ENCODE measurements at regions not wholly inside any gene's neighbourhood (a gene's known extent, or its start where the extent isn't known, plus 50 kb on each side); places are given as distances from the start of the nearest gene placed in this dataset.

- H4K20me1 ChIP-seq (ENCODE audit: insufficient read depth, low read length): no peaks in the 10 kb centered on the region
- no peak overlapping the region for H3K4me3 ChIP-seq (ENCODE audit: low read depth, low read length, poor library complexity, severe bottlenecking)
- H3K4me1 ChIP-seq (ENCODE audit: insufficient read depth, low read length, poor library complexity, severe bottlenecking): peaks cover 28% of the 10 kb centered on the region
- intact Hi-C loops (cut with micrococcal nuclease; ENCODE audit: unreplicated experiment): no loop called here
- no peak overlapping the region for H3K4me2 ChIP-seq (ENCODE audit: low read length)
- TF ChIP-seq EZH2phosphoT487 (IDR thresholded peaks at IDR 0.05; ENCODE audit: borderline replicate concordance, low read depth, low read length) (no peak), CTCF (conservative IDR thresholded peaks at IDR 0.05; ENCODE audit: low read length) (no peak)
- no peaks in the 10 kb centered on the region for H3K9me2 ChIP-seq (ENCODE audit: insufficient read depth, low read length)
- no peak for DNase-seq (ENCODE audit: low spot score)
- H3K36me3 ChIP-seq (ENCODE audit: insufficient read depth, low read length): no peaks in the 10 kb centered on the region; the same call in 1 of the 2 replicates
- H3K79me2 ChIP-seq (ENCODE audit: insufficient read depth, low read depth, low read length): no peaks in the 10 kb centered on the region
- peak overlapping the region; percentile 79; the same call in 1 of the 2 replicates for H2AFZ ChIP-seq (ENCODE audit: low read length)
- ChIA-PET CTCF (ENCODE audit: unreplicated experiment) (interaction anchor here (1.0 kb wide), 1 partner anchor 12 kb away, joined by 3 read pairs; no protein-coding TSS in a partner anchor), POLR2A (interaction anchor here (0.6 to 4.9 kb wide), 6 partner anchors 12 to 990 kb away, joined by 3 to 30 read pairs (median 4); no protein-coding TSS in a partner anchor)
- peak overlapping the region; percentile 61 for H3K27ac ChIP-seq (ENCODE audit: low read depth, low read length, poor library complexity, severe bottlenecking)
- BruUV-seq (replicated peaks): no TSS peak
- peaks cover 15% of the 10 kb centered on the region; the same call in 1 of the 2 replicates for H3K9me3 ChIP-seq (ENCODE audit: low read length)
Observed at GRCh38 chr6:14350210-14350609, 232.6 kb downstream of the CD83 start.

GRCh38 chr6:14353281-14353680 lies 235.7 kb downstream of the CD83 start:
- TF ChIP-seq CTCF (conservative IDR thresholded peaks at IDR 0.05; ENCODE audit: low read length) (no peak), EZH2phosphoT487 (IDR thresholded peaks at IDR 0.05; ENCODE audit: borderline replicate concordance, low read depth, low read length) (no peak)
- CTCF ChIA-PET (ENCODE audit: unreplicated experiment): no interaction called here
- H3K36me3 ChIP-seq (ENCODE audit: insufficient read depth, low read length): no peaks in the 10 kb centered on the region; the same call in 1 of the 2 replicates
- POLR2A ChIA-PET: interaction anchor here (1.2 to 1.9 kb wide), 2 partner anchors 8 to 30 kb away, joined by 3 to 6 read pairs; no protein-coding TSS in a partner anchor
- BruUV-seq (replicated peaks): no TSS peak
- no peak overlapping the region for H3K27ac ChIP-seq (ENCODE audit: low read depth, low read length, poor library complexity, severe bottlenecking)
- no peak for DNase-seq (ENCODE audit: low spot score)
- no peaks in the 10 kb centered on the region for H3K79me2 ChIP-seq (ENCODE audit: insufficient read depth, low read depth, low read length)
- no peak overlapping the region for H3K4me3 ChIP-seq (ENCODE audit: low read depth, low read length, poor library complexity, severe bottlenecking)
- H3K9me2 ChIP-seq (ENCODE audit: insufficient read depth, low read length): no peaks in the 10 kb centered on the region
- H3K9me3 ChIP-seq (ENCODE audit: low read length): peaks cover 15% of the 10 kb centered on the region; the same call in 1 of the 2 replicates
- H2AFZ ChIP-seq (ENCODE audit: low read length): no peak overlapping the region
- H4K20me1 ChIP-seq (ENCODE audit: insufficient read depth, low read length): no peaks in the 10 kb centered on the region
- no peak overlapping the region for H3K4me2 ChIP-seq (ENCODE audit: low read length)
- intact Hi-C loops (cut with micrococcal nuclease; ENCODE audit: unreplicated experiment): no loop called here
- H3K4me1 ChIP-seq (ENCODE audit: insufficient read depth, low read length, poor library complexity, severe bottlenecking): peaks cover 22% of the 10 kb centered on the region

- Histone ChIP-seq H3K9me3 (ENCODE audit: low read length) (peaks cover 15% of the 10 kb centered on the region; the same call in 1 of the 2 replicates), H3K4me2 (ENCODE audit: low read length) (no peak overlapping the region), H3K79me2 (ENCODE audit: insufficient read depth, low read depth, low read length) (no peaks in the 10 kb centered on the region), H3K9me2 (ENCODE audit: insufficient read depth, low read length) (no peaks in the 10 kb centered on the region), H3K4me1 (ENCODE audit: insufficient read depth, low read length, poor library complexity, severe bottlenecking) (peaks cover 17% of the 10 kb centered on the region), H4K20me1 (ENCODE audit: insufficient read depth, low read length) (no peaks in the 10 kb centered on the region), H2AFZ (ENCODE audit: low read length) (no peak overlapping the region), H3K36me3 (ENCODE audit: insufficient read depth, low read length) (no peaks in the 10 kb centered on the region; the same call in 1 of the 2 replicates), H3K27ac (ENCODE audit: low read depth, low read length, poor library complexity, severe bottlenecking) (no peak overlapping the region), H3K4me3 (ENCODE audit: low read depth, low read length, poor library complexity, severe bottlenecking) (no peak overlapping the region)
- POLR2A ChIA-PET: interaction anchor here (1.9 kb wide), 1 partner anchor 29 kb away, joined by 6 read pairs; no protein-coding TSS in a partner anchor
- intact Hi-C loops (cut with micrococcal nuclease; ENCODE audit: unreplicated experiment): no loop called here
- no peak for DNase-seq (ENCODE audit: low spot score)
- no TSS peak for BruUV-seq (replicated peaks)
- CTCF ChIA-PET (ENCODE audit: unreplicated experiment): no interaction called here
- TF ChIP-seq EZH2phosphoT487 (IDR thresholded peaks at IDR 0.05; ENCODE audit: borderline replicate concordance, low read depth, low read length) (no peak), CTCF (conservative IDR thresholded peaks at IDR 0.05; ENCODE audit: low read length) (no peak)
Observed at GRCh38 chr6:14353798-14354197, 236.2 kb downstream of the CD83 start.
